ENCODE measurements at regions not wholly inside any gene's neighbourhood (a gene's known extent, or its start where the extent isn't known, plus 50 kb on each side); places are given as distances from the start of the nearest gene placed in this dataset.

DNA sequence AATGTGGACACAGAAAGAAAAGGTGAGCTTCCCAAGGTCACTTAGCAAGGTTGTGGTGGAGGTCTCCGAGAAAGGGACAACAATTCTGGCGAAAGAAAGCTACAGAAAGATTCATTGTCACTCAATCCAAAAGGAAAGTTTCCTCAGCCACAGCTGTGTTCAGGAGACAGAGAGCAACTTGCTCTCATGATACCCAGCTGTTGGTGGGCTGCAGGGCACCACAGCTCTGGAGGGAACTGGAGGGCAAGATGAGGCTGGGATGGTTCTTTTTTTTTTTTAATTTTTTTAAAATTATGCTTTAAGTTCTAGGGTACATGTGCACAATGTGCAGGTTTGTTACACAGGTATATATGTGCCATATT, 50.7 kb upstream of the VTCN1 start:
- Histone ChIP-seq H2AFZ (replicated peaks; ENCODE audit: low read length, poor library complexity) (no peak overlapping the region), H3K4me3 (ENCODE audit: insufficient read depth, low read depth, low read length) (no peak overlapping the region), H3K79me1 (ENCODE audit: low read depth in 1 of 2, low read length in 2 of 2) (no peaks in the 10 kb centered on the region), H4K5ac (ENCODE audit: low read depth, low read length) (no peak overlapping the region), H3K14ac (replicated peaks; ENCODE audit: low read depth, low read length) (no peak overlapping the region), H2BK120ac (ENCODE audit: low read depth, low read length) (no peak overlapping the region), H3K36me3 (ENCODE audit: control insufficient read depth, insufficient read depth, low read length) (no peaks in the 10 kb centered on the region), H3K9me1 (ENCODE audit: insufficient read depth, low read length) (no peaks in the 10 kb centered on the region), H3K4ac (ENCODE audit: low read depth, low read length) (no peak overlapping the region), H2BK5ac (ENCODE audit: low read depth, low read length, poor library complexity, severe bottlenecking) (no peak overlapping the region), H3K27me3 (ENCODE audit: control insufficient read depth, insufficient read depth, low read length) (peaks cover 6% of the 10 kb centered on the region), H4K8ac (ENCODE audit: low read depth in 2 of 2, low read length in 2 of 2) (no peak overlapping the region), H3K27ac (ENCODE audit: insufficient read depth, low read length) (no peak overlapping the region), H3K9ac (ENCODE audit: low read depth, low read length) (no peak overlapping the region), H2BK20ac (ENCODE audit: low read depth, low read length) (no peak overlapping the region), H3K4me2 (ENCODE audit: low read depth, low read length) (no peak overlapping the region), H3K23ac (ENCODE audit: low read depth, low read length) (no peak overlapping the region), H2AK5ac (ENCODE audit: low read depth, low read length) (no peak overlapping the region), H3K18ac (ENCODE audit: low read depth, low read length) (no peak overlapping the region), H3K4me1 (ENCODE audit: control insufficient read depth, insufficient read depth, low read length) (no peaks in the 10 kb centered on the region), H2AK9ac (replicated peaks; ENCODE audit: low read depth, low read length, poor library complexity) (no peak overlapping the region), H2BK15ac (ENCODE audit: low read depth, low read length) (no peak overlapping the region), H4K20me1 (ENCODE audit: insufficient read depth, low read length) (no peaks in the 10 kb centered on the region), H3K9me3 (ENCODE audit: control insufficient read depth, insufficient read depth, low read length) (no peaks in the 10 kb centered on the region), H4K91ac (ENCODE audit: insufficient read depth, low read depth, low read length) (no peak overlapping the region), H3K56ac (ENCODE audit: extremely low read depth, insufficient read depth, low read length) (no peak overlapping the region)
- no peak for TF ChIP-seq MAFK (IDR thresholded peaks at IDR 0.05; ENCODE audit: low read depth, low read length)
- TF ChIP-seq SMC3 (IDR thresholded peaks at IDR 0.05; ENCODE audit: low read depth, low read length) = no peak
- no peak for TF ChIP-seq MAZ (IDR thresholded peaks at IDR 0.05; ENCODE audit: borderline replicate concordance, low read depth, low read length)
- TF ChIP-seq BHLHE40 (IDR thresholded peaks at IDR 0.05; ENCODE audit: low read depth, low read length) = no peak
- no peak for TF ChIP-seq RCOR1 (IDR thresholded peaks at IDR 0.05; ENCODE audit: insufficient replicate concordance, low read length)
- no peak for TF ChIP-seq NFE2L2 (IDR thresholded peaks at IDR 0.05; ENCODE audit: low read depth, low read length)
- TF ChIP-seq CEBPB (IDR thresholded peaks at IDR 0.05; ENCODE audit: low read depth, low read length) = no peak
- BruUV-seq (replicated peaks) = no TSS peak
- ATAC-seq (ENCODE audit: low read depth) (no peak), DNase-seq (no peak)
- dilution Hi-C loops (cut with HindIII; ENCODE audit: low sequenced_read_pairs, unreplicated experiment) = no loop called here
- ChIA-PET CTCF (no interaction called here), POLR2A (ENCODE audit: unreplicated experiment) (no interaction called here)
- in situ Hi-C loops (cut with MboI; ENCODE audit: low sequenced_read_pairs) = no loop called here
- intact Hi-C loops (cut with micrococcal nuclease) = no loop called here
- no CpG with 5 or more reads among the region's 2 CpGs for WGBS, 2 experiments (ENCODE audit: extremely low coverage in 2 of 2, insufficient read length in 1 of 2)

All from IMR-90 (cell line).